ENCODE measurements at regions not wholly inside any gene's neighbourhood (a gene's known extent, or its start where the extent isn't known, plus 50 kb on each side); places are given as distances from the start of the nearest gene placed in this dataset.

DNA sequence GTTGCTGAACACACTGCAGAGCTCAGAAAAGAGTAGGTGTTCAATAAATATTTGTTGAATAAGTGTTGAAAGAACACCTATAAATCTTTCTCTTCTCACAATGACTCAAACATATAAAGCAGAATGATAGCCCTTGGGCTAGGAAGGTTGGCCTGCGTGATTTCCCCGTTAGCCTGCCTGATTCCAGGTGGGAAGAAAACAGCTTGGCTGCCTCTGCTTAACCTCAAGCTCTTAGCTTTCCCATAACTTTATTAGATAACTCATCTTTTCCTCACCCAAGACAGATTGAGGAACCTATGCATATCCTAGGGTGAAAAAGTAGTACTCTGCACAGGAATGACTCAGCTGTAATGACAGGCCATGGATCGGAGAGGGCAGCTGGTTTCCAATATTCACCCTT is 300.3 kb upstream of the ID4 start:
- TF ChIP-seq GATA1 (IDR thresholded peaks at IDR 0.05; ENCODE audit: low read depth, low read length): no peak
- TF ChIP-seq POLR2A (IDR thresholded peaks at IDR 0.05; ENCODE audit: low read length): no peak
